Neural cell (in vitro differentiated cells): ENCODE measurements at regions not wholly inside any gene's neighbourhood (a gene's known extent, or its start where the extent isn't known, plus 50 kb on each side); places are given as distances from the start of the nearest gene placed in this dataset.

ENCODE experiments used
- H2AFZ ChIP-seq: fragments of 200-600, 300-800 bp; sonication (generic), shearing (Covaris generic); 2 replicates; pipeline ENCODE4 v1.6.0; 2014; ENCODE audit warnings: low read depth, mild to moderate bottlenecking, antibody characterized with exemption, low read length, moderate library complexity
- H3F3A ChIP-seq: fragments of 200-600 bp; shearing (Covaris generic); 2 replicates; pipeline ENCODE4 v1.6.1; 2016; ENCODE audit warnings: mild to moderate bottlenecking, moderate library complexity, mixed read lengths, antibody characterized with exemption, low read length; ENCODE audit not compliant: insufficient read depth, poor library complexity, severe bottlenecking
- H3K27ac ChIP-seq: fragments of 200-600, 300-800 bp; sonication (generic), shearing (Covaris generic); 2 replicates; pipeline ENCODE4 v1.5.1; 2014; ENCODE audit warnings: mild to moderate bottlenecking, low read length, moderate library complexity
- H3K27me3 ChIP-seq: fragments of 300-800, 200-600 bp; sonication (generic), shearing (Covaris generic); 2 replicates; pipeline ENCODE4 v1.6.0; 2014; ENCODE audit warnings: mild to moderate bottlenecking, low read depth, low read length, moderate library complexity; ENCODE audit not compliant: insufficient read depth
- H3K36me3 ChIP-seq: fragments of 300-800, 200-600 bp; sonication (generic), shearing (Covaris generic); 2 replicates; pipeline ENCODE4 v1.5.1; 2014; ENCODE audit warnings: mild to moderate bottlenecking, antibody characterized with exemption, low read length, moderate library complexity; ENCODE audit not compliant: insufficient read depth
- H3K4me2 ChIP-seq: fragments of 300-800, 200-600 bp; sonication (generic), shearing (Covaris generic); 2 replicates; pipeline ENCODE4 v1.6.0; 2014; ENCODE audit warnings: mild to moderate bottlenecking, low read length
- H3K4me3 ChIP-seq: fragments of 300-800, 200-600 bp; sonication (generic), shearing (Covaris generic); 2 replicates; pipeline ENCODE4 v1.5.1; 2014; ENCODE audit warnings: mild to moderate bottlenecking, low read length, moderate library complexity
- H3K79me2 ChIP-seq: fragments of 200-600 bp; shearing (Covaris generic); replicated peaks from 2 replicates; pipeline ENCODE4 v1.6.0; 2014; ENCODE audit warnings: mild to moderate bottlenecking, low read length, moderate library complexity; ENCODE audit not compliant: insufficient read depth
- H3K9ac ChIP-seq: fragments of 300-800, 200-600 bp; sonication (generic), shearing (Covaris generic); 2 replicates; pipeline ENCODE4 v1.6.1; 2016; ENCODE audit warnings: mild to moderate bottlenecking, low read length, mixed read lengths
- H3K9me2 ChIP-seq: fragments of 200-600 bp; shearing (Covaris generic); 2 replicates; pipeline ENCODE4 v1.6.1; 2016; ENCODE audit warnings: mild to moderate bottlenecking, low read length, mixed read lengths; ENCODE audit not compliant: insufficient read depth
- H3K9me3 ChIP-seq: fragments of 200-600, 300-800 bp; sonication (generic), shearing (Covaris generic); 2 replicates; pipeline ENCODE4 v1.6.1; 2016; ENCODE audit warnings: mild to moderate bottlenecking, mixed run types, low read length, moderate library complexity, mixed read lengths
- H4K20me1 ChIP-seq: fragments of 200-600 bp; shearing (Covaris generic); 2 replicates; pipeline ENCODE4 v1.6.1; 2016; ENCODE audit warnings: mild to moderate bottlenecking, mixed run types; ENCODE audit not compliant: insufficient read depth
- EP300 ChIP-seq: fragments of 450-650 bp; conservative IDR thresholded peaks from 2 replicates; pipeline ENCODE4 v1.6.1; 2014; ENCODE audit warnings: antibody characterized with exemption, mild to moderate bottlenecking, moderate library complexity; ENCODE audit not compliant: poor library complexity, severe bottlenecking
- EZH2 ChIP-seq: fragments of 200-600, 300-800 bp; shearing (Covaris generic), sonication (generic); IDR thresholded peaks from 2 replicates; pipeline ENCODE4 v1.6.1; 2014; ENCODE audit warnings: antibody characterized with exemption, low read length, borderline replicate concordance, mild to moderate bottlenecking; ENCODE audit not compliant: insufficient read depth, poor library complexity, severe bottlenecking
- MXI1 ChIP-seq: fragments of 450-650 bp; conservative IDR thresholded peaks from 2 replicates; pipeline ENCODE4 v1.6.1; 2014; ENCODE audit warnings: antibody characterized with exemption, mild to moderate bottlenecking; ENCODE audit not compliant: poor library complexity, severe bottlenecking
- POLR2AphosphoS5 ChIP-seq: IDR thresholded peaks from 2 replicates; pipeline ENCODE4 v1.6.1; 2012
- RAD21 ChIP-seq: fragments of 450-650 bp; conservative IDR thresholded peaks from 2 replicates; pipeline ENCODE4 v1.6.1; 2014; ENCODE audit warnings: antibody characterized with exemption, mild to moderate bottlenecking, moderate library complexity
- SMC3 ChIP-seq: fragments of 450-650 bp; conservative IDR thresholded peaks from 2 replicates; pipeline ENCODE4 v1.6.1; 2014; ENCODE audit warnings: antibody characterized with exemption, mild to moderate bottlenecking, moderate library complexity; ENCODE audit not compliant: poor library complexity
- TAF1 ChIP-seq: IDR thresholded peaks from 2 replicates; pipeline ENCODE4 v1.6.1; 2012; ENCODE audit warnings: low read depth
- TF ChIP-seq, protein P1 (sequence below): IDR thresholded peaks from 2 replicates; pipeline ENCODE4 v1.6.1; 2012; ENCODE audit warnings: borderline replicate concordance
- TF ChIP-seq, protein P2 (sequence below): fragments of 450-650 bp; IDR thresholded peaks from 2 replicates; pipeline ENCODE4 v1.5.1; 2014; ENCODE audit warnings: antibody characterized with exemption, mild to moderate bottlenecking, moderate library complexity; ENCODE audit not compliant: poor library complexity, severe bottlenecking

DNA sequence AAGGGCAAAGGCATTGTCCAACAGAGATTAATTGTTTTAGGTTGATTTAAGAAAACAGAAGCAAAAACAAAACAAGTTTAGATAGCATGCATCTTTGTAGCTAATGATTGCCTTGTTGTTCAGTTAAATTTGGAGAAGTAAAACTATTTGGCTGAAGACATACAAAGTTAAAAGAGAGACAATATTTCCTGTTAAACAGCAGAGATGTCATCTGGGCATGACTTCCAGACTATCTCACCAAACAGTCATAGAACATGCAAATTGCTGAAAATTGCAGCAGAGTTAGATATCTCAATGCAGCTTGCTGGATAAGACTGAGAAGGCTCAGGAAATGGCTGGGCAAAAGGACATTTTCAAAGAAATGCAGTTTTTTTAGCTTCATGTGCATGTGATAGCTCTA lies 57.5 kb upstream of the PDGFD start:
- H3K27me3 ChIP-seq = no peaks in the 10 kb centered on the region
- TF ChIP-seq EZH2 (no peak), RAD21 (no peak), MXI1 (no peak), TAF1 (no peak), POLR2AphosphoS5 (no peak), SMC3 (no peak), EP300 (no peak)
- TF ChIP-seq, protein P1, sequence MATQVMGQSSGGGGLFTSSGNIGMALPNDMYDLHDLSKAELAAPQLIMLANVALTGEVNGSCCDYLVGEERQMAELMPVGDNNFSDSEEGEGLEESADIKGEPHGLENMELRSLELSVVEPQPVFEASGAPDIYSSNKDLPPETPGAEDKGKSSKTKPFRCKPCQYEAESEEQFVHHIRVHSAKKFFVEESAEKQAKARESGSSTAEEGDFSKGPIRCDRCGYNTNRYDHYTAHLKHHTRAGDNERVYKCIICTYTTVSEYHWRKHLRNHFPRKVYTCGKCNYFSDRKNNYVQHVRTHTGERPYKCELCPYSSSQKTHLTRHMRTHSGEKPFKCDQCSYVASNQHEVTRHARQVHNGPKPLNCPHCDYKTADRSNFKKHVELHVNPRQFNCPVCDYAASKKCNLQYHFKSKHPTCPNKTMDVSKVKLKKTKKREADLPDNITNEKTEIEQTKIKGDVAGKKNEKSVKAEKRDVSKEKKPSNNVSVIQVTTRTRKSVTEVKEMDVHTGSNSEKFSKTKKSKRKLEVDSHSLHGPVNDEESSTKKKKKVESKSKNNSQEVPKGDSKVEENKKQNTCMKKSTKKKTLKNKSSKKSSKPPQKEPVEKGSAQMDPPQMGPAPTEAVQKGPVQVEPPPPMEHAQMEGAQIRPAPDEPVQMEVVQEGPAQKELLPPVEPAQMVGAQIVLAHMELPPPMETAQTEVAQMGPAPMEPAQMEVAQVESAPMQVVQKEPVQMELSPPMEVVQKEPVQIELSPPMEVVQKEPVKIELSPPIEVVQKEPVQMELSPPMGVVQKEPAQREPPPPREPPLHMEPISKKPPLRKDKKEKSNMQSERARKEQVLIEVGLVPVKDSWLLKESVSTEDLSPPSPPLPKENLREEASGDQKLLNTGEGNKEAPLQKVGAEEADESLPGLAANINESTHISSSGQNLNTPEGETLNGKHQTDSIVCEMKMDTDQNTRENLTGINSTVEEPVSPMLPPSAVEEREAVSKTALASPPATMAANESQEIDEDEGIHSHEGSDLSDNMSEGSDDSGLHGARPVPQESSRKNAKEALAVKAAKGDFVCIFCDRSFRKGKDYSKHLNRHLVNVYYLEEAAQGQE = no peak
- TF ChIP-seq, protein P2, sequence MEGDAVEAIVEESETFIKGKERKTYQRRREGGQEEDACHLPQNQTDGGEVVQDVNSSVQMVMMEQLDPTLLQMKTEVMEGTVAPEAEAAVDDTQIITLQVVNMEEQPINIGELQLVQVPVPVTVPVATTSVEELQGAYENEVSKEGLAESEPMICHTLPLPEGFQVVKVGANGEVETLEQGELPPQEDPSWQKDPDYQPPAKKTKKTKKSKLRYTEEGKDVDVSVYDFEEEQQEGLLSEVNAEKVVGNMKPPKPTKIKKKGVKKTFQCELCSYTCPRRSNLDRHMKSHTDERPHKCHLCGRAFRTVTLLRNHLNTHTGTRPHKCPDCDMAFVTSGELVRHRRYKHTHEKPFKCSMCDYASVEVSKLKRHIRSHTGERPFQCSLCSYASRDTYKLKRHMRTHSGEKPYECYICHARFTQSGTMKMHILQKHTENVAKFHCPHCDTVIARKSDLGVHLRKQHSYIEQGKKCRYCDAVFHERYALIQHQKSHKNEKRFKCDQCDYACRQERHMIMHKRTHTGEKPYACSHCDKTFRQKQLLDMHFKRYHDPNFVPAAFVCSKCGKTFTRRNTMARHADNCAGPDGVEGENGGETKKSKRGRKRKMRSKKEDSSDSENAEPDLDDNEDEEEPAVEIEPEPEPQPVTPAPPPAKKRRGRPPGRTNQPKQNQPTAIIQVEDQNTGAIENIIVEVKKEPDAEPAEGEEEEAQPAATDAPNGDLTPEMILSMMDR = no peak

GRCh38 chr11:104219096-104219495 lies 55.1 kb upstream of the PDGFD start:
- H3K9me2 ChIP-seq = no peaks in the 10 kb centered on the region
- H2AFZ ChIP-seq = no peak overlapping the region
- H3K27me3 ChIP-seq = no peaks in the 10 kb centered on the region
- no peaks in the 10 kb centered on the region for H3K36me3 ChIP-seq
- H3K4me2 ChIP-seq = no peak overlapping the region
- H3K79me2 ChIP-seq = no peaks in the 10 kb centered on the region
- TF ChIP-seq TAF1 (no peak), EZH2 (no peak), EP300 (no peak)
- TF ChIP-seq, protein P2 = no peak
- no peaks in the 10 kb centered on the region for H4K20me1 ChIP-seq
- no peaks in the 10 kb centered on the region for H3F3A ChIP-seq
- H3K9ac ChIP-seq = no peak overlapping the region
- no peak overlapping the region for H3K4me3 ChIP-seq
- no peak overlapping the region for H3K27ac ChIP-seq
- H3K9me3 ChIP-seq = no peaks in the 10 kb centered on the region

More for the DNA sequence above, 57.5 kb upstream of the PDGFD start:
- Histone ChIP-seq H2AFZ (no peak overlapping the region), H3K36me3 (no peaks in the 10 kb centered on the region), H3K9ac (no peak overlapping the region), H3K9me2 (no peaks in the 10 kb centered on the region), H3K79me2 (no peaks in the 10 kb centered on the region), H3K9me3 (no peaks in the 10 kb centered on the region), H4K20me1 (no peaks in the 10 kb centered on the region), H3K4me2 (no peak overlapping the region), H3K27ac (no peak overlapping the region), H3F3A (no peaks in the 10 kb centered on the region), H3K4me3 (no peak overlapping the region)
